HG03064 (cell line): ENCODE measurements at regions not wholly inside any gene's neighbourhood (a gene's known extent, or its start where the extent isn't known, plus 50 kb on each side); places are given as distances from the start of the nearest gene placed in this dataset.

Source experiments
- ATAC-seq: cut with Tn5 transposase; IDR thresholded peaks from one replicate; pipeline ENCODE4 v1.9.1; 2021; ENCODE audit warnings: low read depth; ENCODE audit not compliant: unreplicated experiment

GRCh38 chr1:60170709-60171108 lies 97.1 kb upstream of the C1orf87 start:
- ATAC-seq: no peak

- no peak for ATAC-seq
Observed at GRCh38 chr1:60169206-60169605, 95.6 kb upstream of the C1orf87 start.

- no peak for ATAC-seq
Observed at GRCh38 chr1:60162936-60163335, 89.4 kb upstream of the C1orf87 start.

- no peak for ATAC-seq
Observed at GRCh38 chr1:60160141-60160540, 86.6 kb upstream of the C1orf87 start.

- no peak for ATAC-seq
Observed at GRCh38 chr1:60156371-60156770, 82.8 kb upstream of the C1orf87 start.

GRCh38 chr1:60153961-60154360 lies 80.4 kb upstream of the C1orf87 start:
- ATAC-seq: no peak

- ATAC-seq: no peak
Observed at GRCh38 chr1:60152891-60153290, 79.3 kb upstream of the C1orf87 start.

- ATAC-seq: no peak
Observed at GRCh38 chr1:60151311-60151710, 77.7 kb upstream of the C1orf87 start.

- no peak for ATAC-seq
Observed at GRCh38 chr1:60149251-60149650, 75.7 kb upstream of the C1orf87 start.

GRCh38 chr1:60146884-60147283 lies 73.3 kb upstream of the C1orf87 start:
- ATAC-seq: no peak

GRCh38 chr1:60145771-60146170 lies 72.2 kb upstream of the C1orf87 start:
- no peak for ATAC-seq

GRCh38 chr1:60141743-60142142 lies 68.2 kb upstream of the C1orf87 start:
- no peak for ATAC-seq

- no peak for ATAC-seq
Observed at GRCh38 chr1:60141276-60141675, 67.7 kb upstream of the C1orf87 start.

GRCh38 chr1:60137406-60137805 lies 63.8 kb upstream of the C1orf87 start:
- ATAC-seq: no peak

- no peak for ATAC-seq
Observed at GRCh38 chr1:60136395-60136794, 62.8 kb upstream of the C1orf87 start.

- no peak for ATAC-seq
Observed at GRCh38 chr1:60134716-60135115, 61.1 kb upstream of the C1orf87 start.

GRCh38 chr1:60133848-60134247 lies 60.3 kb upstream of the C1orf87 start:
- ATAC-seq: no peak

- ATAC-seq: no peak
Observed at GRCh38 chr1:60133000-60133673, 59.6 kb upstream of the C1orf87 start.

GRCh38 chr1:60132108-60132507 lies 58.5 kb upstream of the C1orf87 start:
- ATAC-seq: no peak

- no peak for ATAC-seq
Observed at GRCh38 chr1:60130703-60131102, 57.1 kb upstream of the C1orf87 start.

GRCh38 chr1:60129911-60130310 lies 56.3 kb upstream of the C1orf87 start:
- no peak for ATAC-seq

- ATAC-seq: no peak
Observed at GRCh38 chr1:60126723-60127122, 53.2 kb upstream of the C1orf87 start.
